ENCODE measurements at regions not wholly inside any gene's neighbourhood (a gene's known extent, or its start where the extent isn't known, plus 50 kb on each side); places are given as distances from the start of the nearest gene placed in this dataset.

DNA sequence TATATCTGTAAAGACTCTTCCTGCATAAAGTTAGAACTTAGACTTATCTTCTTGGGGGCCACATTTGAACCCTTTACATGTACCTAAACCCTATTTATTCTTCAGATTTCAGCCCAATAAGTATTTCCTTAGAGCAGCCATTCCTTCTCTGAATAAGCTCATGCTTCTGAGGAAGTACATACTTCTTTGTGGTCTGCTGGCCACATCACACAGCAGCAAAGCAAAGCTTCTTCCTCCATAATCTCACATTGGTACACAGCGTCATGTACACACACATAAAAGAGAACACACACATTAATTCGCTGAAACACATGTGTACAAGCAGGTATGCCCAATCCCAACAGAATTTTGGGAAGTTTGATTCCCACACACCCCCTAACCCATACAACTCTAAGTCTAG lies 331.0 kb downstream of the CDH2 start:
- no peak overlapping the region; the same call in 1 of the 2 replicates for H3K27ac ChIP-seq (ENCODE audit: low read length)
- H3K4me3 ChIP-seq (ENCODE audit: low read depth in 2 of 2, low read length in 2 of 2): no peak overlapping the region
- DNase-seq (ENCODE audit: low read depth, low spot score) (no peak), ATAC-seq (no peak)
- BruUV-seq (replicated peaks): no TSS peak
- ChIA-PET CTCF (no interaction called here), POLR2A (no interaction called here)
- TF ChIP-seq, protein P1, sequence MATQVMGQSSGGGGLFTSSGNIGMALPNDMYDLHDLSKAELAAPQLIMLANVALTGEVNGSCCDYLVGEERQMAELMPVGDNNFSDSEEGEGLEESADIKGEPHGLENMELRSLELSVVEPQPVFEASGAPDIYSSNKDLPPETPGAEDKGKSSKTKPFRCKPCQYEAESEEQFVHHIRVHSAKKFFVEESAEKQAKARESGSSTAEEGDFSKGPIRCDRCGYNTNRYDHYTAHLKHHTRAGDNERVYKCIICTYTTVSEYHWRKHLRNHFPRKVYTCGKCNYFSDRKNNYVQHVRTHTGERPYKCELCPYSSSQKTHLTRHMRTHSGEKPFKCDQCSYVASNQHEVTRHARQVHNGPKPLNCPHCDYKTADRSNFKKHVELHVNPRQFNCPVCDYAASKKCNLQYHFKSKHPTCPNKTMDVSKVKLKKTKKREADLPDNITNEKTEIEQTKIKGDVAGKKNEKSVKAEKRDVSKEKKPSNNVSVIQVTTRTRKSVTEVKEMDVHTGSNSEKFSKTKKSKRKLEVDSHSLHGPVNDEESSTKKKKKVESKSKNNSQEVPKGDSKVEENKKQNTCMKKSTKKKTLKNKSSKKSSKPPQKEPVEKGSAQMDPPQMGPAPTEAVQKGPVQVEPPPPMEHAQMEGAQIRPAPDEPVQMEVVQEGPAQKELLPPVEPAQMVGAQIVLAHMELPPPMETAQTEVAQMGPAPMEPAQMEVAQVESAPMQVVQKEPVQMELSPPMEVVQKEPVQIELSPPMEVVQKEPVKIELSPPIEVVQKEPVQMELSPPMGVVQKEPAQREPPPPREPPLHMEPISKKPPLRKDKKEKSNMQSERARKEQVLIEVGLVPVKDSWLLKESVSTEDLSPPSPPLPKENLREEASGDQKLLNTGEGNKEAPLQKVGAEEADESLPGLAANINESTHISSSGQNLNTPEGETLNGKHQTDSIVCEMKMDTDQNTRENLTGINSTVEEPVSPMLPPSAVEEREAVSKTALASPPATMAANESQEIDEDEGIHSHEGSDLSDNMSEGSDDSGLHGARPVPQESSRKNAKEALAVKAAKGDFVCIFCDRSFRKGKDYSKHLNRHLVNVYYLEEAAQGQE (IDR thresholded peaks at IDR 0.05; ENCODE audit: insufficient read depth in 1 of 2, low read depth in 2 of 2, low read length in 1 of 2): no peak
- TF ChIP-seq POLR2AphosphoS5 (IDR thresholded peaks at IDR 0.05; ENCODE audit: low read depth, low read length) (no peak), SIN3A (IDR thresholded peaks at IDR 0.05; ENCODE audit: borderline replicate concordance, insufficient read depth, low read depth, low read length) (no peak), TCF7L2 (IDR thresholded peaks at IDR 0.05; ENCODE audit: low read depth, low read length) (no peak)
- TF ChIP-seq, protein P2, sequence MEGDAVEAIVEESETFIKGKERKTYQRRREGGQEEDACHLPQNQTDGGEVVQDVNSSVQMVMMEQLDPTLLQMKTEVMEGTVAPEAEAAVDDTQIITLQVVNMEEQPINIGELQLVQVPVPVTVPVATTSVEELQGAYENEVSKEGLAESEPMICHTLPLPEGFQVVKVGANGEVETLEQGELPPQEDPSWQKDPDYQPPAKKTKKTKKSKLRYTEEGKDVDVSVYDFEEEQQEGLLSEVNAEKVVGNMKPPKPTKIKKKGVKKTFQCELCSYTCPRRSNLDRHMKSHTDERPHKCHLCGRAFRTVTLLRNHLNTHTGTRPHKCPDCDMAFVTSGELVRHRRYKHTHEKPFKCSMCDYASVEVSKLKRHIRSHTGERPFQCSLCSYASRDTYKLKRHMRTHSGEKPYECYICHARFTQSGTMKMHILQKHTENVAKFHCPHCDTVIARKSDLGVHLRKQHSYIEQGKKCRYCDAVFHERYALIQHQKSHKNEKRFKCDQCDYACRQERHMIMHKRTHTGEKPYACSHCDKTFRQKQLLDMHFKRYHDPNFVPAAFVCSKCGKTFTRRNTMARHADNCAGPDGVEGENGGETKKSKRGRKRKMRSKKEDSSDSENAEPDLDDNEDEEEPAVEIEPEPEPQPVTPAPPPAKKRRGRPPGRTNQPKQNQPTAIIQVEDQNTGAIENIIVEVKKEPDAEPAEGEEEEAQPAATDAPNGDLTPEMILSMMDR (IDR thresholded peaks at IDR 0.05): no peak
- H3K9me3 ChIP-seq (ENCODE audit: control insufficient read depth, insufficient read depth, low read depth, low read length): no peaks in the 10 kb centered on the region
- in situ Hi-C loops (cut with HindIII; ENCODE audit: low pct_unique_long_range_greater_than_20kb, low sequenced_read_pairs) (no loop called here), intact Hi-C loops (cut with micrococcal nuclease; ENCODE audit: unreplicated experiment) (no loop called here)
- H3K27me3 ChIP-seq (ENCODE audit: control insufficient read depth, insufficient read depth, low read length): no peaks in the 10 kb centered on the region
- peaks cover 12% of the 10 kb centered on the region; the same call in 1 of the 2 replicates for H3K4me1 ChIP-seq (ENCODE audit: control insufficient read depth, insufficient read depth, low read length)
- H3K36me3 ChIP-seq (ENCODE audit: control insufficient read depth, insufficient read depth, low read length): no peaks in the 10 kb centered on the region

DNA sequence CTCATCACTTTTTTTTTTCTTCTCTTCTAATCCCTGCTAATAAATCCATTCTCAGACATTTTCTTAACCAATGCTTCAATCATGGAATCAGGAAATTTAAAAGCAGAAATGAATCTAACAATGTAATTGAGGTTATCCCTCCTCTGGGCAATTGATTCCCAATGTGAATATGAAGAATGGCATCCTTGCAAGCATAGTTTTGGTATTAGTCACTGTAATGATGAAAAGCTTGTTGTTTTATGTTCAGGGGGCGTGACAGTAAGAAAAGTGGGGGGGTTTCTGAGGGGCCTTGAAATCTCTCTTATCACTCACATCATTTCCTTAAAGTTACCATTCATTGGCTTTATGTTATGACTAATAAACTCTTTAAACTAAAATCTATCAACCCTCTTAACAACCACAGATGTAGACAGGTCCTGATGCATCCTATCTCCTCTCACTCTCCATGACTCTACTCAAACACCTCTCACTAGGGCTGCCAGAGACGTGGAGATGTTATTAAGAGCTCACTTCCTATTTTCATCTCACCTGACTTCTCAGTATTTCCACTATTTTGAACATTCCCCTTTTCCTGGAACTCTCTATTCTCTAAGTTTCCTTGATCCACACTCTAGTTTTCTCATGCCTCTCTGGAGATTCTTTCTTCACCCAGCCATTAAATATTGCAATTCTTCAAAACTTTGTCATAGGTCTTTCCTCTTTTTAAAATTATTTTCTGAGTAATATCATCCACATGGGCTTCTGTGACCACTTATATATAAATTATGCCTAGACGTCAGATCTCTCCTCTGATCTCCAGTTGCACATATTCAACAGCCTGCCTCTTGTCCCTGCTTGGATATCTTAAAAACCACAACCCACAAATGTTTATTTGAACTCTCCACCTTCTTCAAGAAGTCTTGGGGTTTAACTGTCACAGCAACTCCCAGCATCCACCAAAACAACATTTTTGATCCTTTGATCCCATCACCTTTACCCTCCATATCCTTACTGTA lies 332.9 kb downstream of the CDH2 start:
- H3K4me3 ChIP-seq (ENCODE audit: low read depth in 2 of 2, low read length in 2 of 2): no peak overlapping the region
- no peak overlapping the region for H3K27ac ChIP-seq (ENCODE audit: low read length)
- intact Hi-C loops (cut with micrococcal nuclease; ENCODE audit: unreplicated experiment) (loop anchor here (5.0 kb wide), 1 partner anchor 67 kb away; no protein-coding TSS in a partner anchor), in situ Hi-C loops (cut with HindIII; ENCODE audit: low pct_unique_long_range_greater_than_20kb, low sequenced_read_pairs) (no loop called here)
- TF ChIP-seq, protein P2 (IDR thresholded peaks at IDR 0.05): no peak
- TF ChIP-seq POLR2AphosphoS5 (IDR thresholded peaks at IDR 0.05; ENCODE audit: low read depth, low read length): no peak
- TF ChIP-seq SIN3A (IDR thresholded peaks at IDR 0.05; ENCODE audit: borderline replicate concordance, insufficient read depth, low read depth, low read length): no peak
- no peak for TF ChIP-seq TCF7L2 (IDR thresholded peaks at IDR 0.05; ENCODE audit: low read depth, low read length)
- TF ChIP-seq, protein P1 (IDR thresholded peaks at IDR 0.05; ENCODE audit: insufficient read depth in 1 of 2, low read depth in 2 of 2, low read length in 1 of 2): no peak
- ATAC-seq (no peak), DNase-seq (ENCODE audit: low read depth, low spot score) (no peak)
- H3K9me3 ChIP-seq (ENCODE audit: control insufficient read depth, insufficient read depth, low read depth, low read length): no peaks in the 10 kb centered on the region
- H3K36me3 ChIP-seq (ENCODE audit: control insufficient read depth, insufficient read depth, low read length): no peaks in the 10 kb centered on the region
- ChIA-PET POLR2A (no interaction called here), CTCF (no interaction called here)
- H3K4me1 ChIP-seq (ENCODE audit: control insufficient read depth, insufficient read depth, low read length): peaks cover 12% of the 10 kb centered on the region; the same call in 1 of the 2 replicates
- BruUV-seq (replicated peaks): no TSS peak
- H3K27me3 ChIP-seq (ENCODE audit: control insufficient read depth, insufficient read depth, low read length): no peaks in the 10 kb centered on the region

All from Panc1 (cell line).